Mesendoderm (in vitro differentiated cells): ENCODE measurements at regions not wholly inside any gene's neighbourhood (a gene's known extent, or its start where the extent isn't known, plus 50 kb on each side); places are given as distances from the start of the nearest gene placed in this dataset.
"Not testable (repeated sequence)": the region's sequence is repeated elsewhere in the genome, so short reads cannot be mapped to it uniquely, and the experiment has no call there.

Source experiments
- DNase-seq: peaks from one replicate; pipeline ENCODE4 v3.0.0; 2013
- H2AK5ac ChIP-seq: 2 replicates; pipeline ENCODE4 v1.6.1; 2013; ENCODE audit warnings: low read length, inconsistent platforms
- H2BK120ac ChIP-seq: 2 replicates; pipeline ENCODE4 v1.6.1; 2013; ENCODE audit warnings: low read depth, mild to moderate bottlenecking, low read length, moderate library complexity, mixed read lengths
- H2BK15ac ChIP-seq: replicated peaks from 2 replicates; pipeline ENCODE4 v1.6.1; 2013; ENCODE audit warnings: low read depth, mild to moderate bottlenecking, moderate library complexity
- H2BK5ac ChIP-seq: 2 replicates; pipeline ENCODE4 v1.6.1; 2013; ENCODE audit warnings: low read length, inconsistent platforms
- H3K18ac ChIP-seq: 2 replicates; pipeline ENCODE4 v1.6.1; 2013; ENCODE audit warnings: mild to moderate bottlenecking, low read length, mixed read lengths
- H3K23ac ChIP-seq: one replicate; pipeline ENCODE4 v1.6.1; 2013; ENCODE audit warnings: low read length
- H3K27ac ChIP-seq: 2 replicates; pipeline ENCODE4 v1.5.1; 2013; ENCODE audit warnings: low read depth, mild to moderate bottlenecking, inconsistent platforms, low read length, moderate library complexity
- H3K27me3 ChIP-seq: 2 replicates; pipeline ENCODE4 v1.6.1; 2013; ENCODE audit warnings: low read length, control low read depth, mild to moderate bottlenecking, inconsistent platforms; ENCODE audit not compliant: insufficient read depth, poor library complexity
- H3K36me3 ChIP-seq: 2 replicates; pipeline ENCODE4 v1.6.1; 2013; ENCODE audit warnings: low read length, inconsistent platforms; ENCODE audit not compliant: control insufficient read depth, insufficient read depth
- H3K4ac ChIP-seq: one replicate; pipeline ENCODE4 v1.6.1; 2013; ENCODE audit warnings: low read depth, mild to moderate bottlenecking, low read length, moderate library complexity
- H3K4me1 ChIP-seq: 2 replicates; pipeline ENCODE4 v1.6.1; 2013; ENCODE audit warnings: low read depth, low read length, inconsistent platforms; ENCODE audit not compliant: control insufficient read depth
- H3K4me2 ChIP-seq: 2 replicates; pipeline ENCODE4 v1.6.1; 2013; ENCODE audit warnings: low read length
- H3K4me3 ChIP-seq: 2 replicates; pipeline ENCODE4 v1.5.1; 2013; ENCODE audit warnings: mild to moderate bottlenecking, low read length
- H3K56ac ChIP-seq: one replicate; pipeline ENCODE4 v1.6.1; 2013; ENCODE audit warnings: low read length
- H3K79me1 ChIP-seq: 2 replicates; pipeline ENCODE4 v1.6.1; 2013; ENCODE audit warnings: low read length, inconsistent platforms
- H3K79me2 ChIP-seq: 2 replicates; pipeline ENCODE4 v1.6.1; 2013; ENCODE audit warnings: mild to moderate bottlenecking, low read length; ENCODE audit not compliant: control insufficient read depth, insufficient read depth
- H3K9ac ChIP-seq: 2 replicates; pipeline ENCODE4 v1.6.1; 2013; ENCODE audit warnings: low read length, inconsistent platforms
- H4K5ac ChIP-seq: one replicate; pipeline ENCODE4 v1.6.1; 2013; ENCODE audit warnings: low read length
- H4K8ac ChIP-seq: one replicate; pipeline ENCODE4 v1.6.1; 2013; ENCODE audit warnings: low read depth, mild to moderate bottlenecking, control low read depth, low read length, moderate library complexity
- WGBS: extraction: QIAGEN DNeasy Blood & Tissue Kit; methylation state at CpG from one replicate; pipeline ENCODE4 v1.1.7; 2013; ENCODE audit warnings: low lambda C conversion rate, missing lambda C conversion rate; ENCODE audit not compliant: insufficient coverage; ENCODE audit errors: extremely low coverage; 5-methylcytosine and 5-hydroxymethylcytosine counted together

GRCh38 chr4:170804930-170805329 is 715.2 kb upstream of the AADAT start:
- no peak overlapping the region for H3K23ac ChIP-seq
- H3K4me1 ChIP-seq, result no peaks in the 10 kb centered on the region
- H4K8ac ChIP-seq, result no peak overlapping the region
- WGBS, result no CpG with 5 or more reads among the region's 11 CpGs
- no peaks in the 10 kb centered on the region for H3K27me3 ChIP-seq
- DNase-seq, result no peak
- H2AK5ac ChIP-seq, result no peak overlapping the region
- no peak overlapping the region for H3K4ac ChIP-seq
- no peak overlapping the region for H2BK5ac ChIP-seq
- H2BK120ac ChIP-seq, result no peak overlapping the region
- H4K5ac ChIP-seq, result no peak overlapping the region
- no peak overlapping the region for H3K9ac ChIP-seq
- no peak overlapping the region for H3K18ac ChIP-seq
- H2BK15ac ChIP-seq, result no peak overlapping the region
- H3K4me2 ChIP-seq, result no peak overlapping the region
- H3K36me3 ChIP-seq, result no peaks in the 10 kb centered on the region
- no peaks in the 10 kb centered on the region for H3K79me1 ChIP-seq
- H3K56ac ChIP-seq, result no peak overlapping the region
- no peaks in the 10 kb centered on the region for H3K79me2 ChIP-seq
- H3K4me3 ChIP-seq, result no peak overlapping the region
- no peak overlapping the region for H3K27ac ChIP-seq

DNA sequence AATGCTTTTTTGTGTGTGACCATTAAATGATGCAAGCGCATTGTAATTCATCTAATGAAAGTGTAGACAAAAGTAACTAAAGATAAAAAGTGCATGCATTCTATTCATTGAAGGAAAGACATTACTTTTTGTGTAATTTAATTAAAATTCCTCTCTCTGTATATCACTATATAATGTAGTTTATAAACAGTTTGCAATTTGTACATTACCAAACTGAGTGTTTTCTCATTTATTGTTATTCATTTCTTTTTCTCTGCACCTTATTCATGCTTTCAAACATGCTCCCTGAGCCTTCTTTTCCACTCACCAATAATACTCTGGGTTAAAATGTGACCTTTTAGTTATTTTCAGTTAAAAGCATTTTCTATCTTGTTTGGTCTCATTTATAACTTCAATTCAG is 713.7 kb upstream of the AADAT start:
- WGBS, result no CpG with 5 or more reads among the region's 1 CpG
- H2BK15ac ChIP-seq, result no peak overlapping the region
- no peak overlapping the region for H3K4me3 ChIP-seq
- no peaks in the 10 kb centered on the region for H3K4me1 ChIP-seq
- no peak overlapping the region for H3K18ac ChIP-seq
- no peak overlapping the region for H3K27ac ChIP-seq
- no peak for DNase-seq
- H3K79me1 ChIP-seq, result no peaks in the 10 kb centered on the region
- no peak overlapping the region for H2BK5ac ChIP-seq
- no peak overlapping the region for H3K4me2 ChIP-seq
- no peak overlapping the region for H3K4ac ChIP-seq
- no peak overlapping the region for H3K9ac ChIP-seq
- H4K5ac ChIP-seq, result no peak overlapping the region
- no peak overlapping the region for H3K23ac ChIP-seq
- no peak overlapping the region for H4K8ac ChIP-seq
- H3K79me2 ChIP-seq, result no peaks in the 10 kb centered on the region
- no peaks in the 10 kb centered on the region for H3K27me3 ChIP-seq
- no peaks in the 10 kb centered on the region for H3K36me3 ChIP-seq
- H2AK5ac ChIP-seq, result no peak overlapping the region
- H3K56ac ChIP-seq, result no peak overlapping the region
- H2BK120ac ChIP-seq, result no peak overlapping the region

- Histone ChIP-seq H3K27ac (no peak overlapping the region), H3K4me3 (no peak overlapping the region), H3K36me3 (no peaks in the 10 kb centered on the region), H2BK15ac (no peak overlapping the region), H3K18ac (no peak overlapping the region), H3K4ac (no peak overlapping the region), H3K56ac (no peak overlapping the region), H3K23ac (no peak overlapping the region), H3K27me3 (no peaks in the 10 kb centered on the region), H3K9ac (no peak overlapping the region), H4K5ac (no peak overlapping the region), H3K79me2 (no peaks in the 10 kb centered on the region), H2BK120ac (no peak overlapping the region), H2BK5ac (no peak overlapping the region), H4K8ac (no peak overlapping the region), H3K4me2 (no peak overlapping the region), H3K79me1 (no peaks in the 10 kb centered on the region), H2AK5ac (no peak overlapping the region), H3K4me1 (no peaks in the 10 kb centered on the region)
- WGBS, result no CpG with 5 or more reads among the region's 3 CpGs
- no peak for DNase-seq
These were observed 712.0 kb upstream of the AADAT start for GRCh38 chr4:170801771-170802170.

DNA sequence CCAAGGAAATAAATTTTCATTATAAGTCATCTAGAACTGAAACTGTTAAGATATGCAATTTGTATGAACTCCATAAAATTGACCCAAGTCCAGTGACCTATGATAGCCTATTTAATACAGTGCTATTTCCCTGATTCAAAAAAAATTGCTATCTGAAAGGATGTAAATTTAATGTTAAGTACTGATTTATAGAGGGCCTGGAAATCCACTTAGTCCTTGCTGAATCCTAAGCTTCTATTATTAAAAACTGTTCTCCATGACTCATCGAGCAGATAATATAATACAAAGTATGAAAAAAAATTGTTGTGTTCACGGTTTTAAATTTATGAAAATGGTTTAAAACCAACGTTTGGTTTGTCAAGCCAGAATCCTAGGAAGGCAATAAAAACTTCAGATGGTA is 704.8 kb upstream of the AADAT start:
- Histone ChIP-seq H3K79me1 (no peaks in the 10 kb centered on the region), H2BK15ac (no peak overlapping the region), H4K5ac (no peak overlapping the region), H2BK120ac (no peak overlapping the region), H3K23ac (no peak overlapping the region), H3K27ac (no peak overlapping the region), H3K27me3 (no peaks in the 10 kb centered on the region), H2BK5ac (no peak overlapping the region), H2AK5ac (no peak overlapping the region), H3K18ac (no peak overlapping the region), H3K79me2 (no peaks in the 10 kb centered on the region), H3K4me2 (no peak overlapping the region), H3K4me3 (no peak overlapping the region), H3K9ac (no peak overlapping the region), H4K8ac (no peak overlapping the region), H3K4me1 (no peaks in the 10 kb centered on the region), H3K36me3 (no peaks in the 10 kb centered on the region), H3K4ac (no peak overlapping the region), H3K56ac (no peak overlapping the region)
- DNase-seq, result no peak
- no CpG with 5 or more reads among the region's 3 CpGs for WGBS

DNA sequence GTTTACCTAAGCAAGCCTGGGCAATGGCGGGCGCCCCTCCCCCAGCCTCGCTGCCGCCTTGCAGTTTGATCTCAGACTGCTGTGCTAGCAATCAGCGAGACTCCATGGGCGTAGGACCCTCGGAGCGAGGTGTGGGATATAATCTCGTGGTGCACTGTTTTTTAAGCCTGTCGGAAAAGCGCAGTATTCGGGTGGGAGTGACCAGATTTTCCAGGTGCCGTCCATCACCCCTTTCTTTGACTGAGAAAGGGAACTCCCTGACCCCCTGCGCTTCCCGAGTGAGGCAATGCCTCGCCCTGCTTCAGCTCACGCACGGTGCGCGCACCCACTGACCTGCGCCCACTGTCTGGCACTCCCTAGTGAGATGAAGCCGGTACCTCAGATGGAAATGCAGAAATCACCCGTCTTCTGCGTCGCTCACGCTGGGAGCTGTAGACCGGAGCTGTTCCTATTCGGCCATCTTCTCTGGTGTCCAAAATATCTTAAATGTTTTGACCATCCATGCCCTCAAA is 698.8 kb upstream of the AADAT start:
- H2BK15ac ChIP-seq, H2BK5ac ChIP-seq, H3K4me1 ChIP-seq, H3K18ac ChIP-seq, H2BK120ac ChIP-seq, H3K4me2 ChIP-seq, H4K8ac ChIP-seq, H3K23ac ChIP-seq, H3K36me3 ChIP-seq, H3K79me2 ChIP-seq, DNase-seq, H4K5ac ChIP-seq, H3K56ac ChIP-seq, H2AK5ac ChIP-seq, H3K4ac ChIP-seq, H3K79me1 ChIP-seq, H3K27ac ChIP-seq, H3K4me3 ChIP-seq, H3K27me3 ChIP-seq, H3K9ac ChIP-seq: not testable (repeated sequence)
- WGBS, result no CpG with 5 or more reads among the region's 28 CpGs

- H3K27ac ChIP-seq, result no peak overlapping the region
- no peak overlapping the region for H2BK15ac ChIP-seq
- H2BK5ac ChIP-seq, result no peak overlapping the region
- no peaks in the 10 kb centered on the region for H3K36me3 ChIP-seq
- H3K23ac ChIP-seq, result no peak overlapping the region
- no peaks in the 10 kb centered on the region for H3K79me1 ChIP-seq
- no CpG with 5 or more reads among the region's 3 CpGs for WGBS
- no peaks in the 10 kb centered on the region for H3K79me2 ChIP-seq
- no peak overlapping the region for H3K4me2 ChIP-seq
- no peak overlapping the region for H2AK5ac ChIP-seq
- no peaks in the 10 kb centered on the region for H3K4me1 ChIP-seq
- no peak for DNase-seq
- no peak overlapping the region for H3K4me3 ChIP-seq
- H3K9ac ChIP-seq, result no peak overlapping the region
- no peak overlapping the region for H3K4ac ChIP-seq
- no peak overlapping the region for H3K18ac ChIP-seq
- H3K27me3 ChIP-seq, result no peaks in the 10 kb centered on the region
- no peak overlapping the region for H4K8ac ChIP-seq
- no peak overlapping the region for H3K56ac ChIP-seq
- no peak overlapping the region for H4K5ac ChIP-seq
- H2BK120ac ChIP-seq, result no peak overlapping the region
These were observed 687.9 kb upstream of the AADAT start for GRCh38 chr4:170777663-170778062.
